A673 (cell line): ENCODE measurements at regions not wholly inside any gene's neighbourhood (a gene's known extent, or its start where the extent isn't known, plus 50 kb on each side); places are given as distances from the start of the nearest gene placed in this dataset.

Source experiments
- EZH2 ChIP-seq: fragments of 200-600 bp; sonication (generic); IDR thresholded peaks from 2 replicates; pipeline ENCODE4 v1.6.1; 2017; ENCODE audit warnings: borderline replicate concordance, low read depth, mild to moderate bottlenecking, mixed read lengths, antibody characterized with exemption, low read length; ENCODE audit not compliant: poor library complexity, severe bottlenecking
- TF ChIP-seq, protein P1 (sequence below): fragments of 300-800, 200-600 bp; sonication (generic); conservative IDR thresholded peaks from 2 replicates; pipeline ENCODE4 v1.5.1; 2017; ENCODE audit warnings: low read depth, mild to moderate bottlenecking, antibody characterized with exemption, low read length, moderate library complexity, mixed read lengths

DNA sequence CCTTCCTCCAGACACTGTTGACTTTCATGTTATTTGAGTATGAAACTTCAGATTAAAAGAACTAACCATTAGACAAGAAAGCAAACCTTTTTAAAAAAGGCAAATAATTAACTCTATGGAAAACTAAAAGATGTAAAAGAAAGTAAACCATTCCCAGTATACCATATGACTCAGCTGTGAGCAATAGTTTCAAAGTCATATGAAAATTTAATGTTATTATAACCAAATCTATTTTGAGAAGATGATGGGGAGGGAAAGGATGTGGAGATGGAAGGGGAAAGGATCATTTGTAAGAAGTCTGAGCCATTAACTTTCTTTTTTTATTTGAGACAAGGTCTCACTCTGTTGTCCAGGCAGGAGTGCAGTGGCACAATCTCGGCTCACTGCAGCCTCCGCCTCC is 131.8 kb downstream of the IRX5 start:
- no peak for TF ChIP-seq EZH2
- TF ChIP-seq, protein P1, sequence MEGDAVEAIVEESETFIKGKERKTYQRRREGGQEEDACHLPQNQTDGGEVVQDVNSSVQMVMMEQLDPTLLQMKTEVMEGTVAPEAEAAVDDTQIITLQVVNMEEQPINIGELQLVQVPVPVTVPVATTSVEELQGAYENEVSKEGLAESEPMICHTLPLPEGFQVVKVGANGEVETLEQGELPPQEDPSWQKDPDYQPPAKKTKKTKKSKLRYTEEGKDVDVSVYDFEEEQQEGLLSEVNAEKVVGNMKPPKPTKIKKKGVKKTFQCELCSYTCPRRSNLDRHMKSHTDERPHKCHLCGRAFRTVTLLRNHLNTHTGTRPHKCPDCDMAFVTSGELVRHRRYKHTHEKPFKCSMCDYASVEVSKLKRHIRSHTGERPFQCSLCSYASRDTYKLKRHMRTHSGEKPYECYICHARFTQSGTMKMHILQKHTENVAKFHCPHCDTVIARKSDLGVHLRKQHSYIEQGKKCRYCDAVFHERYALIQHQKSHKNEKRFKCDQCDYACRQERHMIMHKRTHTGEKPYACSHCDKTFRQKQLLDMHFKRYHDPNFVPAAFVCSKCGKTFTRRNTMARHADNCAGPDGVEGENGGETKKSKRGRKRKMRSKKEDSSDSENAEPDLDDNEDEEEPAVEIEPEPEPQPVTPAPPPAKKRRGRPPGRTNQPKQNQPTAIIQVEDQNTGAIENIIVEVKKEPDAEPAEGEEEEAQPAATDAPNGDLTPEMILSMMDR: no peak
